ES-I3 (cell line): ENCODE measurements at regions not wholly inside any gene's neighbourhood (a gene's known extent, or its start where the extent isn't known, plus 50 kb on each side); places are given as distances from the start of the nearest gene placed in this dataset.
"Not testable (repeated sequence)": the region's sequence is repeated elsewhere in the genome, so short reads cannot be mapped to it uniquely, and the experiment has no call there.

ENCODE experiments used
- H3K36me3 ChIP-seq: 2 replicates; pipeline ENCODE4 v1.6.1; 2013; ENCODE audit warnings: mild to moderate bottlenecking, low read length, control low read depth, moderate library complexity; ENCODE audit not compliant: insufficient read depth
- H3K4me1 ChIP-seq: 2 replicates; pipeline ENCODE4 v1.6.1; 2013; ENCODE audit warnings: mild to moderate bottlenecking, control low read depth, low read length; ENCODE audit not compliant: insufficient read depth
- H3K9ac ChIP-seq: 2 replicates; pipeline ENCODE4 v1.6.1; 2013; ENCODE audit warnings: low read depth, mild to moderate bottlenecking, low read length, moderate library complexity
- H3K9me3 ChIP-seq: 2 replicates; pipeline ENCODE4 v1.6.1; 2013; ENCODE audit warnings: mild to moderate bottlenecking, low read length, moderate library complexity; ENCODE audit not compliant: control insufficient read depth, insufficient read depth

GRCh38 chrX:140099221-140099620, 133.9 kb upstream of the CXorf66 start:
- no peaks in the 10 kb centered on the region for H3K9me3 ChIP-seq
- H3K4me1 ChIP-seq, result peaks cover 28% of the 10 kb centered on the region
- H3K9ac ChIP-seq, result no peak overlapping the region
- H3K36me3 ChIP-seq, result no peaks in the 10 kb centered on the region

- Histone ChIP-seq H3K36me3 (no peaks in the 10 kb centered on the region), H3K4me1 (peaks cover 20% of the 10 kb centered on the region; the same call in 1 of the 2 replicates), H3K9me3 (no peaks in the 10 kb centered on the region), H3K9ac (peak overlapping the region; percentile 50)
Observed at GRCh38 chrX:140092121-140092520, 126.8 kb upstream of the CXorf66 start.

GRCh38 chrX:140091125-140091886, 126.0 kb upstream of the CXorf66 start:
- Histone ChIP-seq H3K36me3 (no peaks in the 10 kb centered on the region), H3K9me3 (no peaks in the 10 kb centered on the region), H3K4me1 (peaks cover 19% of the 10 kb centered on the region; the same call in 1 of the 2 replicates), H3K9ac (peak overlapping the region; percentile 50; the same call in 1 of the 2 replicates)

- H3K4me1 ChIP-seq, result peaks cover 15% of the 10 kb centered on the region; the same call in 1 of the 2 replicates
- peak overlapping the region; percentile 50; the same call in 1 of the 2 replicates for H3K9ac ChIP-seq
- no peaks in the 10 kb centered on the region for H3K9me3 ChIP-seq
- no peaks in the 10 kb centered on the region for H3K36me3 ChIP-seq
Observed at GRCh38 chrX:140090800-140091124, 125.4 kb upstream of the CXorf66 start.

GRCh38 chrX:140088438-140088837, 123.1 kb upstream of the CXorf66 start:
- Histone ChIP-seq H3K9me3 (no peaks in the 10 kb centered on the region), H3K4me1 (peaks cover 12% of the 10 kb centered on the region; the same call in 1 of the 2 replicates), H3K9ac (no peak overlapping the region), H3K36me3 (no peaks in the 10 kb centered on the region)

- Histone ChIP-seq H3K9me3 (no peaks in the 10 kb centered on the region), H3K4me1 (peaks cover 12% of the 10 kb centered on the region; the same call in 1 of the 2 replicates), H3K36me3 (no peaks in the 10 kb centered on the region), H3K9ac (no peak overlapping the region)
Observed at GRCh38 chrX:140087875-140088274, 122.6 kb upstream of the CXorf66 start.

- Histone ChIP-seq H3K36me3 (no peaks in the 10 kb centered on the region), H3K9me3 (no peaks in the 10 kb centered on the region), H3K4me1 (peaks cover 12% of the 10 kb centered on the region; the same call in 1 of the 2 replicates), H3K9ac (no peak overlapping the region)
Observed at GRCh38 chrX:140086691-140087090, 121.4 kb upstream of the CXorf66 start.

- not testable (repeated sequence) for H3K9me3 ChIP-seq, H3K9ac ChIP-seq, H3K36me3 ChIP-seq, H3K4me1 ChIP-seq
Observed at GRCh38 chrX:140074851-140075250, 109.5 kb upstream of the CXorf66 start.

GRCh38 chrX:140071037-140071436, 105.7 kb upstream of the CXorf66 start:
- H3K9me3 ChIP-seq, result no peaks in the 10 kb centered on the region
- H3K36me3 ChIP-seq, result no peaks in the 10 kb centered on the region
- H3K9ac ChIP-seq, result no peak overlapping the region
- no peaks in the 10 kb centered on the region for H3K4me1 ChIP-seq

GRCh38 chrX:140065961-140066662, 100.8 kb upstream of the CXorf66 start:
- Histone ChIP-seq H3K9ac (no peak overlapping the region), H3K9me3 (no peaks in the 10 kb centered on the region), H3K4me1 (no peaks in the 10 kb centered on the region), H3K36me3 (no peaks in the 10 kb centered on the region)

- Histone ChIP-seq H3K36me3 (no peaks in the 10 kb centered on the region), H3K9ac (no peak overlapping the region), H3K4me1 (peaks cover 4% of the 10 kb centered on the region; the same call in 1 of the 2 replicates), H3K9me3 (no peaks in the 10 kb centered on the region)
Observed at GRCh38 chrX:140064993-140065392, 99.7 kb upstream of the CXorf66 start.

- Histone ChIP-seq H3K9me3 (no peaks in the 10 kb centered on the region), H3K9ac (no peak overlapping the region), H3K4me1 (peaks cover 19% of the 10 kb centered on the region), H3K36me3 (no peaks in the 10 kb centered on the region)
Observed at GRCh38 chrX:140057001-140057411, 91.7 kb upstream of the CXorf66 start.

GRCh38 chrX:140053846-140054245, 88.5 kb upstream of the CXorf66 start:
- Histone ChIP-seq H3K36me3 (no peaks in the 10 kb centered on the region), H3K4me1 (peaks cover 22% of the 10 kb centered on the region), H3K9ac (no peak overlapping the region), H3K9me3 (no peaks in the 10 kb centered on the region)

GRCh38 chrX:140050906-140051305, 85.6 kb upstream of the CXorf66 start:
- peaks cover 17% of the 10 kb centered on the region for H3K4me1 ChIP-seq
- H3K9me3 ChIP-seq, result no peaks in the 10 kb centered on the region
- no peaks in the 10 kb centered on the region for H3K36me3 ChIP-seq
- no peak overlapping the region for H3K9ac ChIP-seq

GRCh38 chrX:140040386-140040785, 75.1 kb upstream of the CXorf66 start:
- Histone ChIP-seq H3K9me3 (peaks cover 3% of the 10 kb centered on the region; the same call in 1 of the 2 replicates), H3K9ac (no peak overlapping the region), H3K36me3 (no peaks in the 10 kb centered on the region), H3K4me1 (no peaks in the 10 kb centered on the region)
